CD4-positive, CD25-positive, alpha-beta regulatory T cell (primary cell): ENCODE measurements at regions not wholly inside any gene's neighbourhood (a gene's known extent, or its start where the extent isn't known, plus 50 kb on each side); places are given as distances from the start of the nearest gene placed in this dataset.
A peak's percentile ranks its signal among the peaks of the same experiment; 100 is the strongest.

Source experiments
- ATAC-seq, 2 donors: fragments of 150-1000 bp; cut with Tn5 transposase; one replicate each; pipeline ENCODE4 v1.10.0; 2021; ENCODE audit warnings: low read depth in 2 of 2, moderate number of reproducible peaks in 2 of 2, moderate library complexity in 1 of 2
- DNase-seq, 3 donors: peaks; one replicate each; pipeline versions ENCODE4 v3.0.0 to v3.0.0-alpha.2; 2012 to 2022; ENCODE audit warnings: mixed read lengths in 1 of 3
- H3K27ac ChIP-seq: one replicate; pipeline ENCODE4 v1.7.0; 2013; ENCODE audit warnings: mild to moderate bottlenecking, low read length; ENCODE audit not compliant: insufficient read depth, poor library complexity, severe bottlenecking
- H3K27me3 ChIP-seq: one replicate; pipeline ENCODE4 v1.7.0; 2013; ENCODE audit warnings: low read length; ENCODE audit not compliant: control insufficient read depth, insufficient read depth
- H3K36me3 ChIP-seq: one replicate; pipeline ENCODE4 v1.7.0; 2013; ENCODE audit warnings: mild to moderate bottlenecking, low read length, moderate library complexity; ENCODE audit not compliant: control insufficient read depth, insufficient read depth
- H3K4me1 ChIP-seq: 2 replicates; pipeline ENCODE4 v1.7.0; 2013; ENCODE audit warnings: mild to moderate bottlenecking, low read length; ENCODE audit not compliant: insufficient read depth, control insufficient read depth, poor library complexity, severe bottlenecking
- H3K4me3 ChIP-seq: one replicate; pipeline ENCODE4 v1.7.0; 2013; ENCODE audit warnings: low read depth, mild to moderate bottlenecking, low read length, moderate library complexity
- H3K9me3 ChIP-seq, 2 experiments: 1 replicate in 1 of 2; 2 replicates in 1 of 2; pipeline ENCODE4 v1.7.0; 2013; ENCODE audit warnings: low read length in 2 of 2, mild to moderate bottlenecking in 1 of 2, moderate library complexity in 1 of 2; ENCODE audit not compliant: control insufficient read depth in 2 of 2
- H3K27ac Mint-ChIP-seq, 3 donors: one replicate each; pipeline ENCODE4 v1.8.0; 2020 to 2022; ENCODE audit warnings: mild to moderate bottlenecking in 3 of 3, mixed read lengths in 3 of 3, moderate library complexity in 2 of 3
- H3K27me3 Mint-ChIP-seq: one replicate; pipeline ENCODE4 v1.8.0; 2022; ENCODE audit warnings: mild to moderate bottlenecking, mixed read lengths
- H3K36me3 Mint-ChIP-seq: one replicate; pipeline ENCODE4 v1.8.0; 2020; ENCODE audit warnings: mixed read lengths
- H3K4me1 Mint-ChIP-seq, 4 donors: one replicate each; pipeline ENCODE4 v1.8.0; 2020 to 2022; ENCODE audit warnings: mixed read lengths in 4 of 4, mild to moderate bottlenecking in 1 of 4
- H3K4me3 Mint-ChIP-seq, 4 donors: one replicate each; pipeline ENCODE4 v1.8.0; 2020 to 2022; ENCODE audit warnings: mild to moderate bottlenecking in 4 of 4, mixed read lengths in 4 of 4, moderate library complexity in 3 of 4
- H3K9me3 Mint-ChIP-seq, 7 donors: one replicate each; pipeline ENCODE4 v1.8.0; 2020 to 2022; ENCODE audit warnings: mixed read lengths in 7 of 7, mild to moderate bottlenecking in 3 of 7, moderate library complexity in 2 of 7

- Histone ChIP-seq H3K9me3 (no peaks in the 10 kb centered on the region), H3K4me1 (peaks cover 8% of the 10 kb centered on the region), H3K27me3 (no peaks in the 10 kb centered on the region), H3K36me3 (no peaks in the 10 kb centered on the region), H3K4me3 (no peak overlapping the region), H3K27ac (no peak overlapping the region)
- Mint-ChIP-seq H3K4me3 (no peak overlapping the region), H3K36me3 (no peaks in the 10 kb centered on the region), H3K9me3 (peaks cover 0 to 5% (median 0%) of the 10 kb centered on the region in 7 donors), H3K27me3 (no peaks in the 10 kb centered on the region), H3K4me1 (peaks cover 2 to 14% (median 9%) of the 10 kb centered on the region in 4 donors), H3K27ac (no peak overlapping the region)
- DNase-seq: no peak
- ATAC-seq: no peak
These were observed 162.5 kb upstream of the SLC1A4 start for GRCh38 chr2:64826703-64827102.

GRCh38 chr2:64828261-64828660 is 160.9 kb upstream of the SLC1A4 start:
- H3K4me3 ChIP-seq: no peak overlapping the region
- no peak for DNase-seq
- no peaks in the 10 kb centered on the region for H3K27me3 ChIP-seq
- H3K9me3 Mint-ChIP-seq: peaks cover 0 to 5% (median 0%) of the 10 kb centered on the region in 7 donors
- no peaks in the 10 kb centered on the region for H3K36me3 Mint-ChIP-seq
- no peak overlapping the region for H3K4me3 Mint-ChIP-seq
- no peak overlapping the region for H3K27ac ChIP-seq
- no peaks in the 10 kb centered on the region for H3K9me3 ChIP-seq
- peaks cover 11% of the 10 kb centered on the region for H3K4me1 ChIP-seq
- ATAC-seq: no peak
- H3K27me3 Mint-ChIP-seq: peaks cover 2% of the 10 kb centered on the region
- H3K27ac Mint-ChIP-seq: no peak overlapping the region
- peaks cover 2 to 14% (median 12%) of the 10 kb centered on the region in 4 donors for H3K4me1 Mint-ChIP-seq
- H3K36me3 ChIP-seq: no peaks in the 10 kb centered on the region

GRCh38 chr2:64829525-64829924 is 159.7 kb upstream of the SLC1A4 start:
- Mint-ChIP-seq H3K36me3 (no peaks in the 10 kb centered on the region), H3K27ac (no peak overlapping the region), H3K4me3 (no peak overlapping the region), H3K27me3 (peaks cover 6% of the 10 kb centered on the region), H3K4me1 (peaks cover 2 to 14% (median 12%) of the 10 kb centered on the region in 4 donors), H3K9me3 (peaks cover 0 to 5% (median 0%) of the 10 kb centered on the region in 7 donors)
- no peak overlapping the region for H3K27ac ChIP-seq
- no peaks in the 10 kb centered on the region for H3K36me3 ChIP-seq
- H3K9me3 ChIP-seq: no peaks in the 10 kb centered on the region
- no peaks in the 10 kb centered on the region for H3K27me3 ChIP-seq
- ATAC-seq (no peak), DNase-seq (no peak)
- H3K4me1 ChIP-seq: peaks cover 11% of the 10 kb centered on the region
- no peak overlapping the region for H3K4me3 ChIP-seq

- H3K36me3 Mint-ChIP-seq: no peaks in the 10 kb centered on the region
- H3K4me3 Mint-ChIP-seq: peak overlapping the region; percentile 34 to 72 (median 71)
- peaks cover 2 to 14% (median 12%) of the 10 kb centered on the region in 4 donors for H3K4me1 Mint-ChIP-seq
- peak; percentile 89 to 92 for ATAC-seq
- peaks cover 0 to 5% (median 0%) of the 10 kb centered on the region in 7 donors for H3K9me3 Mint-ChIP-seq
- Histone ChIP-seq H3K9me3 (no peaks in the 10 kb centered on the region), H3K4me3 (peak overlapping the region; percentile 76), H3K4me1 (peaks cover 11% of the 10 kb centered on the region), H3K27ac (no peak overlapping the region), H3K36me3 (no peaks in the 10 kb centered on the region), H3K27me3 (no peaks in the 10 kb centered on the region)
- peak; percentile 73 to 82 (median 79) for DNase-seq
- peak overlapping the region; percentile 52 to 89 (median 64) for H3K27ac Mint-ChIP-seq
- peaks cover 6% of the 10 kb centered on the region for H3K27me3 Mint-ChIP-seq
These were observed 157.8 kb upstream of the SLC1A4 start for GRCh38 chr2:64831134-64831976.

- Mint-ChIP-seq H3K4me1 (peaks cover 4 to 14% (median 12%) of the 10 kb centered on the region in 4 donors), H3K27ac (peak overlapping the region in 2 of 3 donors; percentile 13 to 64), H3K9me3 (peaks cover 0 to 5% (median 0%) of the 10 kb centered on the region in 7 donors), H3K36me3 (no peaks in the 10 kb centered on the region), H3K27me3 (peaks cover 6% of the 10 kb centered on the region), H3K4me3 (peak overlapping the region in 2 of 4 donors; percentile 71 to 72)
- no peaks in the 10 kb centered on the region for H3K9me3 ChIP-seq
- ATAC-seq (no peak), DNase-seq (no peak)
- no peaks in the 10 kb centered on the region for H3K36me3 ChIP-seq
- H3K4me1 ChIP-seq: peaks cover 11% of the 10 kb centered on the region
- peak overlapping the region; percentile 76 for H3K4me3 ChIP-seq
- no peak overlapping the region for H3K27ac ChIP-seq
- H3K27me3 ChIP-seq: no peaks in the 10 kb centered on the region
These were observed 157.2 kb upstream of the SLC1A4 start for GRCh38 chr2:64831977-64832328.

GRCh38 chr2:64832936-64833335 is 156.3 kb upstream of the SLC1A4 start:
- no peak for DNase-seq
- no peak overlapping the region for H3K4me3 Mint-ChIP-seq

GRCh38 chr2:64836566-64836965 is 152.6 kb upstream of the SLC1A4 start:
- peaks cover 4% of the 10 kb centered on the region for H3K4me1 ChIP-seq

More at GRCh38 chr2:64832936-64833335, 156.3 kb upstream of the SLC1A4 start:
- H3K27ac Mint-ChIP-seq: peak overlapping the region in 1 of 3 donors; percentile 8
- Histone ChIP-seq H3K4me1 (peaks cover 11% of the 10 kb centered on the region), H3K27ac (no peak overlapping the region), H3K27me3 (no peaks in the 10 kb centered on the region), H3K9me3 (no peaks in the 10 kb centered on the region), H3K36me3 (no peaks in the 10 kb centered on the region), H3K4me3 (no peak overlapping the region)
- H3K4me1 Mint-ChIP-seq: peaks cover 5 to 14% (median 11%) of the 10 kb centered on the region in 4 donors
- ATAC-seq: no peak
- H3K27me3 Mint-ChIP-seq: peaks cover 6% of the 10 kb centered on the region
- no peaks in the 10 kb centered on the region for H3K36me3 Mint-ChIP-seq
- peaks cover 0 to 5% (median 0%) of the 10 kb centered on the region in 7 donors for H3K9me3 Mint-ChIP-seq

More at GRCh38 chr2:64836566-64836965, 152.6 kb upstream of the SLC1A4 start:
- peaks cover 3 to 18% (median 5%) of the 10 kb centered on the region in 4 donors for H3K4me1 Mint-ChIP-seq
- H3K27ac Mint-ChIP-seq: no peak overlapping the region
- Histone ChIP-seq H3K27ac (no peak overlapping the region), H3K4me3 (no peak overlapping the region), H3K9me3 (no peaks in the 10 kb centered on the region), H3K27me3 (no peaks in the 10 kb centered on the region), H3K36me3 (no peaks in the 10 kb centered on the region)
- no peaks in the 10 kb centered on the region for H3K36me3 Mint-ChIP-seq
- DNase-seq (no peak), ATAC-seq (no peak)
- peaks cover 6% of the 10 kb centered on the region for H3K27me3 Mint-ChIP-seq
- H3K9me3 Mint-ChIP-seq: no peaks in the 10 kb centered on the region
- no peak overlapping the region for H3K4me3 Mint-ChIP-seq
